ENCODE measurements at regions not wholly inside any gene's neighbourhood (a gene's known extent, or its start where the extent isn't known, plus 50 kb on each side); places are given as distances from the start of the nearest gene placed in this dataset.
"Not testable (repeated sequence)": the region's sequence is repeated elsewhere in the genome, so short reads cannot be mapped to it uniquely, and the experiment has no call there.

- TF ChIP-seq CTCF (IDR thresholded peaks at IDR 0.05; ENCODE audit: low read depth, low read length); EZH2phosphoT487 (IDR thresholded peaks at IDR 0.05; ENCODE audit: low read depth): not testable (repeated sequence)
These were observed 127.5 kb downstream of the SPDYE17 start for GRCh38 chr7:76904688-76905087.
